C1 segment of cervical spinal cord (tissue), 14 donors: ENCODE measurements at regions not wholly inside any gene's neighbourhood (a gene's known extent, or its start where the extent isn't known, plus 50 kb on each side); places are given as distances from the start of the nearest gene placed in this dataset.

Experiments used
- DNase-seq, 14 donors: peaks; one replicate each; lab custom pipeline; 2025; lab: John Stamatoyannopoulos, UW

GRCh38 chr5:103498800-103499551, 63.6 kb downstream of the NUDT12 start:
- DNase-seq: peak in 1 of 14 donors; percentile 16

GRCh38 chr5:103498211-103498610, 64.4 kb downstream of the NUDT12 start:
- no peak for DNase-seq

GRCh38 chr5:103497781-103498180, 64.8 kb downstream of the NUDT12 start:
- DNase-seq: no peak

GRCh38 chr5:103490030-103490739, 72.4 kb downstream of the NUDT12 start:
- DNase-seq: no peak

GRCh38 chr5:103489307-103489706, 73.3 kb downstream of the NUDT12 start:
- no peak for DNase-seq

- DNase-seq: no peak
Measured at GRCh38 chr5:103487822-103488493, 74.6 kb downstream of the NUDT12 start.

GRCh38 chr5:103487218-103487617, 75.4 kb downstream of the NUDT12 start:
- DNase-seq: no peak

GRCh38 chr5:103486739-103487138, 75.8 kb downstream of the NUDT12 start:
- DNase-seq: no peak

GRCh38 chr5:103480246-103480645, 82.3 kb downstream of the NUDT12 start:
- DNase-seq: no peak

- no peak for DNase-seq
Measured at GRCh38 chr5:103477678-103478077, 84.9 kb downstream of the NUDT12 start.

- no peak for DNase-seq
Measured at GRCh38 chr5:103476811-103477210, 85.8 kb downstream of the NUDT12 start.

GRCh38 chr5:103475629-103476240, 86.9 kb downstream of the NUDT12 start:
- no peak for DNase-seq

GRCh38 chr5:103474677-103475076, 87.9 kb downstream of the NUDT12 start:
- DNase-seq: no peak

- DNase-seq: no peak
Measured at GRCh38 chr5:103473725-103474124, 88.9 kb downstream of the NUDT12 start.

- no peak for DNase-seq
Measured at GRCh38 chr5:103472830-103473229, 89.8 kb downstream of the NUDT12 start.

GRCh38 chr5:103472265-103472664, 90.3 kb downstream of the NUDT12 start:
- no peak for DNase-seq

- no peak for DNase-seq
Measured at GRCh38 chr5:103469288-103470040, 93.1 kb downstream of the NUDT12 start.

GRCh38 chr5:103467831-103468230, 94.8 kb downstream of the NUDT12 start:
- DNase-seq: no peak

GRCh38 chr5:103466495-103466894, 96.1 kb downstream of the NUDT12 start:
- DNase-seq: no peak

GRCh38 chr5:103465891-103466290, 96.7 kb downstream of the NUDT12 start:
- DNase-seq: no peak

GRCh38 chr5:103464835-103465484, 97.6 kb downstream of the NUDT12 start:
- no peak for DNase-seq
